ENCODE measurements at regions not wholly inside any gene's neighbourhood (a gene's known extent, or its start where the extent isn't known, plus 50 kb on each side); places are given as distances from the start of the nearest gene placed in this dataset.
"Not testable (repeated sequence)": the region's sequence is repeated elsewhere in the genome, so short reads cannot be mapped to it uniquely, and the experiment has no call there.

DNA sequence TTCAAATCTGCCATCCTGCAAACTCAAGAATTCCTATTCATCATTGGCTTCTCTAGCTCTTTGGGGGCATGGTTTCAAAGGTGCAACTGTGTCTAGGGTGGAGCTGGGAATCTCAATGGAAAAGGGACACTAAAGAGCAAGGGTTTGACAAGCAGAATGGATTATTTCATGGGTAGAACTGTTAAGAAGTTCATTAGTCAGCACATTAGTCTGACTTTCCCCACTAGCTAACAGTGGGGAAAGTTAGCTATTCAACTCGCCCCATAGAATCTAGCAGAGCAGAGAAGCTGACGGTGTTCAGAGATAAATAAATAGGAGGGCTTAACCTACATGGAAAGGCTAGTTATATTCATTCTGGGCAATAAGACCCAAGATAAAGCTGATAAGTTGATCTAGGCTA, 153.9 kb downstream of the EMP1 start:
- Mint-ChIP-seq H3K27me3 (peaks cover 22% of the 10 kb centered on the region), H3K27ac (no peak overlapping the region), H3K4me1 (peaks cover 4% of the 10 kb centered on the region), H3K9me3 (peaks cover 4% of the 10 kb centered on the region), H3K36me3 (ENCODE audit: low read depth) (no peaks in the 10 kb centered on the region), H3K4me3 (no peak overlapping the region)
- DNase-seq, result no peak
- intact Hi-C loops (cut with micrococcal nuclease), result no loop called here

DNA sequence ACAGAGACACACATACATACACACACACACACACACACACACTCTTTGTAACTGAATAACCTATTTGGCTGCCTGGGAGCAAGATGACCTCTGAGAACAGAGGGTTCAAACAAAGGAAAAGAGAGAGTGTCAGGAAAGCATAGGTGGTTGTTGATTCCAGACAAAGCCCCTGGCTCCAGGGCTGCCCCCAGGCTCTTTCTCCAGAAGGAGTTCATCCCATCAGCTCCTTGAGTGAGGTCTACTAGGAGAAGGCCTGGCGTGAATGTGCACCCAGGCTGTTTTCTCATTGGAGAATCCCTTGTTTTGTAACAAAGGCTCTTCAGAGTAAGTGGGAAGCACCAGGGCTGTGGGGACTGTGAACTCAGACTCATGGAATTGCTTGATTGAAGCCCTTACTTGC, 151.9 kb downstream of the EMP1 start:
- peaks cover 4% of the 10 kb centered on the region for H3K4me1 Mint-ChIP-seq
- H3K9me3 Mint-ChIP-seq, result peaks cover 4% of the 10 kb centered on the region
- H3K27me3 Mint-ChIP-seq, result peaks cover 27% of the 10 kb centered on the region
- no peak overlapping the region for H3K27ac Mint-ChIP-seq
- intact Hi-C loops (cut with micrococcal nuclease), result loop anchor here (5.0 kb wide), 1 partner anchor 246 kb away; the partner anchor contains the start of gene GSG1
- H3K36me3 Mint-ChIP-seq (ENCODE audit: low read depth), result no peaks in the 10 kb centered on the region
- DNase-seq, result no peak
- no peak overlapping the region for H3K4me3 Mint-ChIP-seq

DNA sequence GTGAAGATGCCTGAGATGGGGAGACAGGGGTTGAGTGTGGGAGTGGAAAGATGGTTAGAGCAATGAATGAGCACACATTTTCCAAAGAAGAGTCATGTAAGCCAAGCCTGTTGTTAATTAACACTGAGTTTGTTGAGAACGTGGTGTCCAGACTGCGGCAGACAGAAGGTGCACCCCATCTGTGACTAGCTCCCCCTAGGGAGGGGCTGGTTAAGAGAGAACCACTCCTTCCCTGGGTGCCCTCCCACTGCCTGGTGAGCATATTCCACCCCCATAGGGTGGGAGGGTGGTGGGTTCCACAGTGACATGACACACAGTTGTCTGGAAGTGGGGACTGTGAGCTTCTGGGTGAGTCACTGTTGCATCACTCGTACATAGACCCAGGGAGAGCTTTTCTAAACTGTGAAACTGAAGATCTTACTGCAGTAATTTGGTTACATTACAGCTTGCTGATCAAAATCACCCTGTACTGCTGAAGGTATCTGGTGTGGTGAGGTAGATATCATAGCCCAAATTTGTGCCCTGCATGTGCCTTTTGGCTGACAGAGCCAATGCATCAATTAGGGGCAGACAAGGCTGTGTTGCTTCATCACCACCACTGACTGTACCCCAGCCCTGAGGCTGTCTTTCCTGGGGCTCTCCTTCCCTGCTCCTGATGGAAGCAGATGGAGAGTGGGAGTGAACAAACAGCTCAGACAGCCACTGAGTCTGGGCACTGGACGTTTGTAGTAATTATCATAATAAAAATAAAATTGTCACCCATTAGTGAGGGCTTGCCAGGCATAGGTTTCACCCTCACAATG, 150.9 kb downstream of the EMP1 start:
- peaks cover 27% of the 10 kb centered on the region for H3K27me3 Mint-ChIP-seq
- peak overlapping the region; percentile 77 for H3K27ac Mint-ChIP-seq

DNA sequence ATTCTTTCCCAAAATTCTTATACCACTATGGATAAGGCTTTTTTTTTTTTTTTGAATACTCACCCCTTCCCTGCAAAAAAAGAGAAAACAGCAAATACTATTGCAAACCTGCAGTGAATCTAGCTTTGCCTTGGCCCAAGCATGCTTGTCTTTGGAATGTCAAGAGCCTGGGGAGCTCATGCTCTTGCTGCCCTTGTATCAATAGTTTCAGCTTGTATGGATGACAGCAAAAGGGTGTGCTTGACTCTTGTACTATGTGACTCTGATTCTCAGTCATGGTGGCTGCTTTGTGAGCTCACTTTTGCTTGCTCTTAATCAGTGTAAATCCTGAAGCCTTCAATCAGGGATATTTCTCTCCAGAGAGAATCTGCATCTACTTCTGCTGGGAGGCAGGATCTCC, 149.2 kb downstream of the EMP1 start:
- H3K4me1 Mint-ChIP-seq, result peaks cover 6% of the 10 kb centered on the region
- peaks cover 23% of the 10 kb centered on the region for H3K27me3 Mint-ChIP-seq
- peaks cover 4% of the 10 kb centered on the region for H3K9me3 Mint-ChIP-seq
- DNase-seq, result no peak
- H3K36me3 Mint-ChIP-seq (ENCODE audit: low read depth), result no peaks in the 10 kb centered on the region
- no peak overlapping the region for H3K27ac Mint-ChIP-seq
- H3K4me3 Mint-ChIP-seq, result no peak overlapping the region
- intact Hi-C loops (cut with micrococcal nuclease), result loop anchor here (5.0 kb wide), 1 partner anchor 243 kb away; the partner anchor contains the start of gene GSG1

More for the DNA sequence above, 150.9 kb downstream of the EMP1 start:
- DNase-seq, result no peak
- peaks cover 4% of the 10 kb centered on the region for H3K9me3 Mint-ChIP-seq
- no peak overlapping the region for H3K4me3 Mint-ChIP-seq
- H3K36me3 Mint-ChIP-seq (ENCODE audit: low read depth), result no peaks in the 10 kb centered on the region
- peaks cover 6% of the 10 kb centered on the region for H3K4me1 Mint-ChIP-seq
- intact Hi-C loops (cut with micrococcal nuclease), result loop anchor here (5.0 kb wide), 1 partner anchor 245 kb away; the partner anchor contains the start of gene GSG1

DNA sequence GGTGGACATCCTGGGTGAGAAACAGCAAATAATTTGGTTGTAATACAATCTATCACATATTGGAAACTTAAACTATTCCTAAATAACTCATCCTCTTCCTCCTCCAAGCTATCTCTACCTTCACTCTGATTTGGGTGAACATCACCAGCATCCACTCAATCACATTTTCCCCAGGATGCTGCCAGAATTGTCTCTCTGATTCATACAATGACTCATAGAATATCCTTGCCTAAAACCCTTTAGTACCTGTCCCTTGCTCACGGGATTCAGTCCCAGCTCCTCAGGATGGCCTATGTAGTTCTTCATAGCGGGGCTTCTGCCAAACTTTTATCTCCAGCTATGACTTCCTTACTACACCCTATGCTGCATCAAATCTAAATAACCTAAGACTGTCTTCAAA, 146.8 kb downstream of the EMP1 start:
- no peak for DNase-seq
- intact Hi-C loops (cut with micrococcal nuclease), result no loop called here
- H3K4me1 Mint-ChIP-seq, result peaks cover 6% of the 10 kb centered on the region
- no peaks in the 10 kb centered on the region for H3K36me3 Mint-ChIP-seq (ENCODE audit: low read depth)
- peaks cover 19% of the 10 kb centered on the region for H3K27me3 Mint-ChIP-seq
- no peaks in the 10 kb centered on the region for H3K9me3 Mint-ChIP-seq
- H3K4me3 Mint-ChIP-seq, result no peak overlapping the region
- no peak overlapping the region for H3K27ac Mint-ChIP-seq

DNA sequence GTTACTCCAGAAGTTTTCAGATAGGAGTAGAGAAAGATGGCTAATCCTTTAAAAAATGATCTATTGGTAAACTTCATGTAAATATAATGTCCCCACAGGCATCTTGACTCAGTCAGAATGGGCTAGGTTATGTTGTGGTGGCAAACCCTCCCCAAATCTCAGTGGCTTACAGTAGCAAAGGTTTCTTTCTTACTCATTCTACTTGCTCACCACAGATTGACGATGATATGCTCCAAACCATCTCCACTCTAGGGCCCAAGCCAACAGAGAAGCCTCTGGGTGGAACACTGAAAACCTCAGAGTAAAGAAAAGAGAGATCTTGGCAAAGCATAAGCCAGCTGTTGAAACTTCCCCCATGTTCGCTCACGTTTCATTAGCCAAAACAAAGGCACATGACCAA, 146.4 kb downstream of the EMP1 start:
- DNase-seq, result no peak
- Mint-ChIP-seq H3K9me3 (no peaks in the 10 kb centered on the region), H3K27me3 (peaks cover 19% of the 10 kb centered on the region), H3K27ac (no peak overlapping the region), H3K36me3 (ENCODE audit: low read depth) (no peaks in the 10 kb centered on the region), H3K4me1 (peaks cover 4% of the 10 kb centered on the region), H3K4me3 (no peak overlapping the region)
- intact Hi-C loops (cut with micrococcal nuclease), result no loop called here

DNA sequence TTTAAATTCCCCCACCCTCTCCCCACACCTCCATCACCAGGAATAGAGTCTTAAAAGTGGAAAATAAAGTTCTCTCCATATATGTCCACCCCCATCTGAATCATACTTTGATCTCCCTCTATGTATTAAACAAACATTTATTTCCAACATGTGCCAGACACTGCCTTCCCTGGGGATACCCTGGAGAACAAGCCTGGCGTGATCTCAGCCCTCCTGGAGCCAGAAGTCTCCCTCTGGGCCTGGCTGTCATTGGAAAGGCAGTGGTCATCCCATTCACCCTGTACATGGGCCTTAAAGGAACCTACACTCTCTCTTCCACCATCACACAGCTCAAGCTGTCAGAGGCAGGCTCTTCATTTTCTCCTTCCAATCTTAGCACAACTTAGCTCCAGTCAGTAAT, 143.6 kb downstream of the EMP1 start:
- Mint-ChIP-seq H3K4me1 (peaks cover 2% of the 10 kb centered on the region), H3K9me3 (no peaks in the 10 kb centered on the region), H3K4me3 (no peak overlapping the region), H3K27me3 (peaks cover 18% of the 10 kb centered on the region), H3K36me3 (ENCODE audit: low read depth) (no peaks in the 10 kb centered on the region), H3K27ac (no peak overlapping the region)
- intact Hi-C loops (cut with micrococcal nuclease), result no loop called here
- DNase-seq, result no peak

DNA sequence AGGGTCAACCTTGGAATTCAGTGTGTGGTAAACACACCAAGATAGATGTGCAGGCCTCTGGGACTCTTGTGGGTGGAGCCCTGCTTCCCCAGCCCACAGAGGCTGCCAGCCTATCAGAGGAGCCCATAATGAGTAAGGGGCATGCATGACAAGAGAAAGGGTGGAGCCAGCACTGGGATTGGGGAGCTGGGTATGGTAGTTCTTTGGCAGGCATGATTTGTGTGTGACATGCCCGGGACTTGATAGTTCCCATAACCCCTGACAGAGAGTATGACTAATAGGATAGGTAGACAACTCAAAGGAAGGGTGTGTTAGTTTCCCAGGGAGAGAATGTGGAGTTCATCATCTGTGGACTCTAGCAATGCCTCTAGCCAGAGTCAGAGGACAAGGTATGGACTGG, 143.0 kb downstream of the EMP1 start:
- no peak for DNase-seq

DNA sequence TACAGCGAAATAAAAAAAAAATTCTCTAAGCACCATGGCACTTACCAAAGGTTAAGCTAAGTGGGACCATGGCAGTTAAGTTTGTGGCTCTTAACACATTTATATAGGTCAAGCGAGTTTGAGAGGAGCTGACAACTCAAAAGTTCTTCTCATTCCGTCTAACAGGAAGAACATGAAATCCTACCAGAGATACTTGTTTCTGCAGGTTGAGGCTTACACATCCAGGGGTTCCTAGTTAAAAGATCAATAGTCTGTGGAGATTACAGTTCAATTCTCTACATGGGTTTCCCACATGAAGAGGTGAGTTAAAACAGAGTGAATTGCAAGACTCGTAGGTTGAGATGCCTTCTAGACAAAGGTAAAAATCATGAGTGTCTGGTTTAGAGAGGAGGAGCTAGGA, 142.6 kb downstream of the EMP1 start:
- Mint-ChIP-seq H3K27me3 (peaks cover 12% of the 10 kb centered on the region), H3K9me3 (no peaks in the 10 kb centered on the region), H3K4me1 (peaks cover 2% of the 10 kb centered on the region), H3K27ac (no peak overlapping the region), H3K4me3 (no peak overlapping the region), H3K36me3 (ENCODE audit: low read depth) (no peaks in the 10 kb centered on the region)
- intact Hi-C loops (cut with micrococcal nuclease), result no loop called here
- DNase-seq, result no peak

More for the DNA sequence above, 143.0 kb downstream of the EMP1 start:
- Mint-ChIP-seq H3K27me3 (peaks cover 12% of the 10 kb centered on the region), H3K36me3 (ENCODE audit: low read depth) (no peaks in the 10 kb centered on the region), H3K4me3 (no peak overlapping the region), H3K27ac (no peak overlapping the region), H3K4me1 (peaks cover 2% of the 10 kb centered on the region), H3K9me3 (no peaks in the 10 kb centered on the region)
- intact Hi-C loops (cut with micrococcal nuclease), result no loop called here

DNA sequence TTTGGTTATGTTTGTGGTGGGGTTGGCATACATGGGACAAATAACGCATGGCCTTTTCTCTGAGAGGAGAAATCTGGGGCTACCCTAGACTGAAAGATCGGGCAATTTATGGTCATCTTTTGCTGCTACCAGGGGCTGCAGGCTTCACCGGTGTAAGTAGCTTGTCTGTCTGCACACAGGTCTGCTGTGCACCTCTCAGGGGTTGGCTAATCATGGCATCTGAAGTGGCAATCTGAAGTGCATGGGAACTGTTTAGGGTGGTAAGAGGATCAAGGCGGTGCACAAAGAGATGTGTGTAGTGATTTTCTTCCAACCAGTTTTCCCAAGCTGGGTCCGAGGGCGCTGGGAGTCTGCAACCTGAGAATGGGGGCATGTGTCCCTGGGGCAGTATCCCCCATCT, 141.3 kb downstream of the EMP1 start:
- H3K27ac Mint-ChIP-seq, result no peak overlapping the region
- intact Hi-C loops (cut with micrococcal nuclease), result no loop called here
- H3K36me3 Mint-ChIP-seq (ENCODE audit: low read depth), result no peaks in the 10 kb centered on the region
- peaks cover 12% of the 10 kb centered on the region for H3K27me3 Mint-ChIP-seq
- no peaks in the 10 kb centered on the region for H3K9me3 Mint-ChIP-seq
- H3K4me3 Mint-ChIP-seq, result no peak overlapping the region
- DNase-seq, result no peak
- H3K4me1 Mint-ChIP-seq, result no peaks in the 10 kb centered on the region

DNA sequence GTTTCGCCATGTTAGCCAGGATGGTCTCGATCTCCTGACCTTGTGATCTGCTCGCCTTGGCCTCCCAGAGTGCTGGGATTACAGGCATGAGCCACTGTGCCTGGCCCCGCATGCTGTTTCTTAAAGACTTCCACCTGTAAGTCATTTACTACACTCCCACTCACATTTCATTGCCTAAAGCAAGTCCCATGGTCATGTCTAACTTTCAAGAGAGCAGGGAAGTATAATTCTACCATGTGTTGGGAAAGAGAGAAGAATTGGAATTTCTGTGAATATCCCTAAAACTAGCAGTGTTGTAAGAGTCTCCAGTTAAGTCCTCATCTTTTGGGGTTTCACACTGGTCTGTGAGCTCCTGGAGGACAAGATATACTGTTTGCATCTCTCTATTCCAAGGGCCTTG, 139.7 kb downstream of the EMP1 start:
- no peak overlapping the region for H3K27ac Mint-ChIP-seq
- H3K27me3 Mint-ChIP-seq, result peaks cover 6% of the 10 kb centered on the region
- no peaks in the 10 kb centered on the region for H3K36me3 Mint-ChIP-seq (ENCODE audit: low read depth)
- no peak overlapping the region for H3K4me3 Mint-ChIP-seq
- DNase-seq, result no peak
- intact Hi-C loops (cut with micrococcal nuclease), result no loop called here
- no peaks in the 10 kb centered on the region for H3K4me1 Mint-ChIP-seq
- H3K9me3 Mint-ChIP-seq, result no peaks in the 10 kb centered on the region

DNA sequence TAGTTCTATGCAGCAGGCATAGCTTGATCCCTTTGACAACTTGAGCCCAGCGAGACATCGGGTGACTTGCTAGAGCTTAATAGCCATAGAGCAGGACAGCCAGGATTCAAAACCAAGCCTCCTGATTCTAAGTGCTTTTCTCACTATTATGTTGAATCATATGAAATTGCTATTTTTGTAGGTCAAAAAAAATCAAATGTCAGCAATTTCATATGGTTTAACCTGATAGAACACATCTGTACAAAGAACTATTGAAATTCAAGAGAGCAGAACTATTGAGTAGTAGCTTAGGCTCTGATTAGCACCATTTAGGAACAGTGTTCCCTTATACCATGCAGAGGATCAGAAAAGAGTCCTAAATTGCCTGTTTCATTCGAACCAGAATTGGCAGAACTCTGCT, 132.0 kb downstream of the EMP1 start:
- H3K27ac Mint-ChIP-seq, result no peak overlapping the region
- no peaks in the 10 kb centered on the region for H3K36me3 Mint-ChIP-seq (ENCODE audit: low read depth)
- H3K4me1 Mint-ChIP-seq, result no peaks in the 10 kb centered on the region
- no peaks in the 10 kb centered on the region for H3K9me3 Mint-ChIP-seq
- no peak overlapping the region for H3K4me3 Mint-ChIP-seq
- peaks cover 4% of the 10 kb centered on the region for H3K27me3 Mint-ChIP-seq
- intact Hi-C loops (cut with micrococcal nuclease), result no loop called here
- DNase-seq, result no peak

DNA sequence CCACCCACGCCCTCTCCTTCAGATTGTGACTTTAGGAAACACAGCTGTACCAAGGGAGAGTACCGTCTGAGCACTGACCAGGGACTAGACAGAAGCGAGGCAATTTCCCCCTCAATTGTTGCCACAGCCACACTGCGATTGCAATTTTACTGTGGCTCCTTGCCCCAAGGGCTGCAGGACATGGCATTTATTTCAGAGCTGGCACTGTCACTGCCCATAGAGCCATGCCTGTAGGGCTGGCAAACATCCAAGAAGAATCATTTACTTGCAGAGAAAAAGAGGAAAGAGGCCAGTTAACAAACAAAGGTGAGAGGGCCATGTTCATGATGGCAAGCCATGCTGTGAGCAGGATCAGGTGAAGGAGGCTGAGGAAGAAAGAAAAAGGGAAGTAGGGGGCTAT, 129.6 kb downstream of the EMP1 start:
- no peak for DNase-seq
- H3K27ac Mint-ChIP-seq, result no peak overlapping the region
- H3K4me3 Mint-ChIP-seq, result no peak overlapping the region
- no peaks in the 10 kb centered on the region for H3K36me3 Mint-ChIP-seq (ENCODE audit: low read depth)
- intact Hi-C loops (cut with micrococcal nuclease), result no loop called here
- peaks cover 6% of the 10 kb centered on the region for H3K27me3 Mint-ChIP-seq
- H3K9me3 Mint-ChIP-seq, result no peaks in the 10 kb centered on the region
- H3K4me1 Mint-ChIP-seq, result no peaks in the 10 kb centered on the region

DNA sequence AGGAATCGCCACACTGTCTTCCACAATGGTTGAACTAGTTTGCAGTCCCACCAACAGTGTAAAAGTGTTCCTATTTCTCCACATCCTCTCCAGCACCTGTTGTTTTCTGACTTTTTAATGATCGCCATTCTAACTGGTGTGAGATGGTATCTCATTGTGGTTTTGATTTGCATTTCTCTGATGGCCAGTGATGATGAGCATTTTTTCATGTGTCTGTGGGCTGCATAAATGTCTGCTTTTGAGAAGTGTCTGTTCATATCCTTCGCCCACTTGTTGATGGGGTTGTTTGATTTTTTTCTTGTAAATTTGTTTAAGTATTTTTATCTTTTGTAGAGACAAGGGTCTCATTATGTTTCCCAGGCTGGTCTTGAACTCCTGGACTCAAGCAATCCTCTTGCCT, 128.5 kb downstream of the EMP1 start:
- H3K9me3 Mint-ChIP-seq, result not testable (repeated sequence)

More for the DNA sequence above, 128.5 kb downstream of the EMP1 start:
- intact Hi-C loops (cut with micrococcal nuclease); H3K27ac Mint-ChIP-seq; H3K4me1 Mint-ChIP-seq; H3K36me3 Mint-ChIP-seq (ENCODE audit: low read depth); DNase-seq; H3K27me3 Mint-ChIP-seq; H3K4me3 Mint-ChIP-seq: not testable (repeated sequence)

Data from activated CD4-positive, alpha-beta T cell treated with anti-CD3 and anti-CD28 coated beads, Interleukin-2, amount 10 ng/mL, durations not matched to agents 24 days and 14 days (primary cell).